ENCODE measurements at regions not wholly inside any gene's neighbourhood (a gene's known extent, or its start where the extent isn't known, plus 50 kb on each side); places are given as distances from the start of the nearest gene placed in this dataset.

GRCh38 chr18:39113790-39114189, 1548.2 kb upstream of the CELF4 start:
- no peak for DNase-seq

- DNase-seq: no peak
Measured at GRCh38 chr18:39105104-39105503, 1539.5 kb upstream of the CELF4 start.

- no peak for DNase-seq
Measured at GRCh38 chr18:39072970-39073369, 1507.4 kb upstream of the CELF4 start.

DNA sequence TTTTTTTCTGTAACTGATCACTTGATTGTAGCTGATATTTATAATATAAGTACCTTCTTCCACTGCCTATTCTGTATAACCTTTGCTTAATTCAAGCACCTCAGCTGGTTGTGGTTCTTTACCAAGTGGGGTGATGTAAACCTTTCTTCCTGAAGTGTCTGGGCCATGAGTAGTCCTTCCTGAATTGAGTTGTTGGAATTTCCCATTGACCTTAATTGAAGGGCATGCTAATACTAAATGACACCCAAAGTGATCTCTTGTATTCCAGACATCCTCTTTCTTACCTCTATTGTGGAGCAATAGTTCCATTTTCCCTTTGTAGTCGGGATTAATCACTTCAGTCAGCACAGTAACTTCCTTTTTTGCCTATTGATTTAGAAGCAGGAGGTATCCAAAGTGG, 1496.8 kb upstream of the CELF4 start:
- no peak for DNase-seq

DNA sequence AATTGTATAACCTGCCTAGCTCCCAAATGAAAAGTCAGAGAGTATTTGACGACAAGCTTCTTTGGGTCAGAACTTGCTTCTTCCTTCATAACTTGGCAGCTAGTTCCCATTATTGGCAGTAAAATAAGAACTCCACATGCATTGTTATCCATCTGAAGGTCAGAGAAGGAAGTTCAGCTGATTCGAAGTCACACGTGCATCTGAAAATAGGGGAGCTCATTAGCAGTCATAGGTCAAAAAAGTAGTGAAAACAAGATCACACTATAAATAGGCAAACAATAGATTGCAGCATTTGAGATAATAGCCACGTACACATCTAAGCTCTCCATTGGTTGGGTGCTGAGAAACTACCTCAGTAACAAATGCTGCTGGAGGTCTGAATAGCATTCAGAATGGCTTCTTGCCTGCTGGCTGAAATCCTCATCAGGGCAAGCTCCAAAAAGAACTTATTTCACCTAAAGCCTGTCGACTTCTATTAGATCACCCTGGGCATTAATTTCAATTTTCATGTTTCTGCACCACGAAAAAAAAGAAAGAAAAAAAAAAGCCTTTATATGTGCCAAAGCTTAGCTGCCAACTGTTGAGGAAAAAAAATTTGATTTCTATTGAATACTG, 1492.9 kb upstream of the CELF4 start:
- no peak for DNase-seq

DNA sequence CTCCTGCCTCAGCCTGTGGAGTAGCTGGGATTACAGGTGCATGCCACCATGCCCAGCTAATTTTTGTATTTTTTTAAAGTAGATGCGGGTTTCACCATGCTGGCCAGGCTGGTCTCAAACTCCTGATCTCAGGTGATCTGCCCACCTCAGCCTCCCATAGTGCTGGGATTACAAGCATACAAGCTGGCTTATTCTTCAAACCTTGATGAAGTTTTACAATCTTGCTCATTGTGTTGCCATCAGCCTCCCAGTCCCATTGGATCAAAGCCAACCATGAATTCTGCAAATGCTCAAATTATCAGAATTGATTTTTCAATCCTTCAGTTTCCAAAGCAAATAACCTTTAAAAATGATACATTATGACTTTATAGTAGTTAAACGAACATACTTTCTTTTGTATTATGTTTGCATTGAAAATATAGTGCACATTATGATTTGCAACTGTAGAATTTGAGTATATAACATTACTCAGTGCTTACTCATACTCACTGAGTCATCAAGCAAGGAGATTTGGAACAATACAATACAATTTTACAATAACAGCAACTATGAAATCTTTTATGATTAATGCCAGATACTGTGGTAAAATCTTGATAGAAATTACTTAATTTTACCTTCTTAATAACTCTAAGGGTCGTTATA, 1491.9 kb upstream of the CELF4 start:
- peak; percentile 31 for DNase-seq

GRCh38 chr18:39053571-39053970, 1488.0 kb upstream of the CELF4 start:
- DNase-seq: no peak

DNA sequence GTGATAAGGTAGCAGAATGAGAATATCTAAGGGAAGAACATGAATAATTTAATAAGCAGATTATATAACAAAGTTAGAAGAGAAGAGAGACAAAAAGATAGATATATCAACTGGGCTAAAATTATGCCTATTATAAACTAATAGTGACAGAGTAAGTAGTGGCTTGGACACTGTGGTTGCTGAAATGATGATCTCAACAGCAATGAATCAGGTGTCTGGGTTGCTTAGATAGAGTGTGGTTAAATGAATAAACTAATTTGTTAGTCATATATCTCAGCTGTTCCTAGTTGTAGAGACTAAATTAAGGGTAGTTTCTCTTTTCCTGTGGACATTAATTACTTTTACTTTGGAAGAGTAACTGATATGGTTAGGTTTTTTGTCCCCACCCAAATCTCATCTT, 1485.4 kb upstream of the CELF4 start:
- no peak for DNase-seq

DNA sequence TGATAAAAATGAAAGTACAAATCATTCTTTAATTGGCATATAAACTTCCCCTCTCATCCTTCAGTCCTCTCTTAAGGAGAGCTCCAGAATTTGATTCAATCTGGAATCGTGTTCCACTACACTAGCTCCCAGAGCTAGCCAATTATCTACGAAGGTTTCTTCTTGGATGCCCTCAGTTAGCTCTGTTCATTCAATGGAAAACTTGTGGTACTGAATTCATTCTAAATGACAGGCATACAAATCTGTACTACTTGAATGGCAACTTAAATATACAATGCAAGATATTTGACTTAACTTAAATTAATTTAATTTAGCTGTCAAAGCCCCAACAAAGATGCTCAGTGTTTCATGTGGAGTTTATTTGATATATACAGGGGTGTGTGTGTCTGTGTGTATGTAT, 1474.2 kb upstream of the CELF4 start:
- no peak for DNase-seq

DNA sequence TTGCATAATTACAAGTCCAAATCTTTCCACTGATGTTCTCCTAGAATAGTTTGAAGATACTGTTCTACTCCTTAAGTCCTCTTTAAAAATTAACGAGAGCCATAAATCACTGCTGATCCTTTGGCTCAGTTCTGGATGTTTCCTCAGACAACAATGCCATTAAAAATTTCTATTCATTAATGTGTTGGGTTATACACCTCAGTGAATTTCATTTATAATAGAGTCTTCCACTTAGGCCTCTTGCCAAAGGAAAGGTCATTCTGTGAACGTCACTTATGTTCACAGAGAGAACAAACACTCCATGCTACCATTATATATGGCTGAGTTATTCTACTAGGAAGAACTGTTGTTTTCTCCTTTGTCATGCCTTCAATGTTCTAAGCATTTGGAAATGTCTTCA, 1472.3 kb upstream of the CELF4 start:
- no peak for DNase-seq

DNA sequence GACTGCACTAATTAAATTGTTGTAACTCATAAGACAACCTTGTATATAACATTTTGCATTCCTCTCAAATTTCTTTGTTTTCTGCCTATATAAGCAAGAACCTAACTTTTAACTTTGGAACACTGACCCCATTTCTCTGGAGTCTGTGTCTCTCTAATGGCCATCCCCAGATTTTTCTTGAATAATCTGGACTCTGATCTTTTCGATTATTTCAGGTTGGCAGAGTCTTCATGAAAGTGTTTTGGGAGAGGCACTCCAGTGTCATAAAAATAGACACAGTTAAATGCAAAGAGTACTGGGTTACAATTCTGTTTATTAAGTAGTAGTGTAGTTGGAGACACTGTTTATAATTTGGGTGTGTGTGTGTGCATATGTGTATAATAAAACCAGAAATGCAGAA, 1467.7 kb upstream of the CELF4 start:
- no peak for DNase-seq

- no peak for DNase-seq
Measured at GRCh38 chr18:39031647-39032046, 1466.0 kb upstream of the CELF4 start.

GRCh38 chr18:39030124-39030655, 1464.6 kb upstream of the CELF4 start:
- no peak for DNase-seq

DNA sequence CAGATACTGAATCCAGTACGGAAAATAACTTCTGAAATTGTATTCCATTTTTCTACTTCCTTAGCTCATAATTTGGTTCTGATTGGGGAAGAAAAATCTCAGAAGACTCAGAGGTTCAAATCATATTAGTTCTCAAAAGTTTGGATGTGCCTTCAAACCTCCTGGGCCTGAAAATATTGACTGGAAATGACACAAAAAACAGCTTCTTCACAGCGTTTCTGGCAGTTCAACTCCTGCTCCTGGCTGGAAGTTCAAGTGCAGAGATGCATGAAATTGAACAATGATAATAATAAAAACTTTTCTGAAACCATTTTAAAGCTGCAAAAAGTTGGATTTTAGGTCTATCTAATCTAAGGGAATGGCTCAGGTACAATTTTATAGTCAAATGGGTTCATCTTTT, 1459.9 kb upstream of the CELF4 start:
- no peak for DNase-seq

DNA sequence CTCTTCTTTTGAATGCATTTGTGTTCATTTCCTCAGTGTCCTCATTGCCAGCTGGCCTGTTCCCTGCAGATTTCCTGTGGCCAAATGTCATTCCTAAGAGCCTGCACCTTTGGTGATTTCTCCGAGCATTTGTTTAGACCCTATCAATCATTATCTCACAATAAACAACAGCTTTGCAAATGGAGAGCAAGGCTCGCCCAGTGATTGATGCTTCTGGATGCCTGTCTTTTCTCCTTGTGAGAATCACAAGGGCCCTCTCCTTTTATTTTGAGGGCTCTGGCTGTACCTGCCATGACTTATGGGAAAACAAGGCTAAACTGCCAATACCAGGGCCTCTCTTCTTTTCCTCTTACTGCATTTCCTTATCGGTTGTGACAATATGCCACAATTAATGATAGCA, 1454.4 kb upstream of the CELF4 start:
- no peak for DNase-seq

GRCh38 chr18:39007031-39007902, 1441.7 kb upstream of the CELF4 start:
- no peak for DNase-seq

DNA sequence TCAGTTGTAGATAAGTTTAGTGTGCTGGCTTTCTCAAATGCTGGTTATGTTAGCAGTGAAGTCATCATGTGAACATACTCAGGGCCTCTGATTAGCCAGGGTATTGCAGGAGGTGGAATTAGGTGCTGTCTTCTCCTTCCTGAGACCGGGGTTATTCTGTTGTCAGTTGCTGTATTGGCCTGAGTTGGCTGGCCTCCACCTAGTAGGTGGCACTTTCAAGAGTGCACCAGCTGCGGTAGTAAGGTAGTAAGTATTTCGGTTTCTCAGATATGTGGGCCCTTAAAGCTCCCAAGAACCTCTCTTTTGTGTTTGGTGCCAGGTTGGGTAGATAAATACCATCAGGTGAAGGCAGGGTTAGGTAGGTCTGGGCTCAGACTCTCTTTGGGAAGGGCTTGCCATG, 1430.5 kb upstream of the CELF4 start:
- no peak for DNase-seq

GRCh38 chr18:38993342-38993741, 1427.7 kb upstream of the CELF4 start:
- no peak for DNase-seq

DNA sequence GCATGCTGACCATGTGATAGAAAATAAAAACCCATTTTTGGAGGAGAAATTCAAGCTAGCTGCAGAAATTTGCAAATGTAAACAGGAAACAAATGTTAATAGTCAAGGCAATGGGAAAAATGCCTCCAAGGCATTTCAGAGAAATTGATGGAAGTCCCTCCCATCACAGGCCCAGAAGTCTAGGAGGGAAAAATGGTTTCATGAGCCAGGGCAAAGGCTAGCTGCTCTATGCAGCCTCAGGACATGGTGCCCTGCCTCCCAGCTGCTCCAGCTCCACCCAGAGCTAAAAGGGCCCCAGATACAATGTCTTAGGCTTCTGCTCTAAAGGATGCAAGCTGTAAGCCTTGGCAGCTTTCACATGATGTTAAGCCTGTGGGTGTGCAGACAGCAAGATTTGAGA, 1419.4 kb upstream of the CELF4 start:
- no peak for DNase-seq

DNA sequence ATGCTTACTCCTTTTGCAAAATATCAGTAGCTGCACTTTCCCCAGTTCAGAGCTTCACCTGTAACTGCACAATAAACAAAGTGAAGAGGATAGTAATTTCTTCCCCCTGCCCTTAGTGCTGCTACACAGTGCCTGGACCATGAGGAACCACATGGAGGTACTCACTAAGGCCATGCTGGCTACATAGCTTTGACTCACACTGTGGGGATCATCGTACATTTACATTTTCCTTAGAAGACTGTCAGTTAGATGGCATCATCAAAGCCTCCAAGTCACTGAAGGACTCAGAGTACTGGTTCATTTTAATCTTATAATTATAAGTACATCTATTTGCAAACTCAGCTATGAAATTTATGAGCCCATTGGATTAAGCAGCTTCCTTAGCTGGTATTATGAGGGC, 1416.5 kb upstream of the CELF4 start:
- DNase-seq: no peak

DNA sequence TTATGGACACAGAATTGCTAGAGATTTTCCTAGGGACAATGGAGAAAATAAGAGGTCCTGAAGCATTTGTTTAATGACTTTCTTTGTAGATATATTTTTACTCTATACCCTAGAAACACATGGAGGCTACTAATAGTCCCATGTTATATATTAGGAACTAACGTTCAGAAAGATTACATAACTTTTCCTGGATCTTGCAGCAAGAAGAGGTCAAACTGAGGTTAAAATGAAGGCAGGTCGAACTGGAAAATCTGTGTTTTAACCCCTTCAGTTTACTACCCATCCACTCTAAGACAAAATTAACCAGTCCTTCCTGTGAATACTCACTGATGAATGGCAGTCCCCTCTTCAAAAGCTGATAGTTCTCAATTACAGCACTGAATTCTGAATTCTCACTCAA, 1415.8 kb upstream of the CELF4 start:
- no peak for DNase-seq

DNA sequence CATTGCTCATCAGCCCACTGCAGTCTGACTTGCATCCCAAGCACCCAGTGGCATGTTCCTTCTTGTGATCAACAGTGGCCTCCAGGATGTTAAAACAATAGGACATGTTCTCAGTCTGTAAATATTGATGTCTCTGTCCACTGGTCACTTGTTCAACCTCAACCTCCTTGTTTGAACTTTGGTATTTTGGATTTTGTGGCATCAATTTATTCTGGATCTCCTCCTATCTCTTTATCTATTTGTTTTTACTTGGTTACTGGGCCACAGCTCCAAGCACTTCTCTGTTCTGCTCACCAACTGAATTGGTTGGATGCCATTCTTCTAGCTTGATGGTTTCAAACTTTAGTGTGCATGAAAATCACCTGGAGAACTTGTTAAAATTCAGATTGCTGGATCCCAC, 1414.8 kb upstream of the CELF4 start:
- DNase-seq: no peak

DNA sequence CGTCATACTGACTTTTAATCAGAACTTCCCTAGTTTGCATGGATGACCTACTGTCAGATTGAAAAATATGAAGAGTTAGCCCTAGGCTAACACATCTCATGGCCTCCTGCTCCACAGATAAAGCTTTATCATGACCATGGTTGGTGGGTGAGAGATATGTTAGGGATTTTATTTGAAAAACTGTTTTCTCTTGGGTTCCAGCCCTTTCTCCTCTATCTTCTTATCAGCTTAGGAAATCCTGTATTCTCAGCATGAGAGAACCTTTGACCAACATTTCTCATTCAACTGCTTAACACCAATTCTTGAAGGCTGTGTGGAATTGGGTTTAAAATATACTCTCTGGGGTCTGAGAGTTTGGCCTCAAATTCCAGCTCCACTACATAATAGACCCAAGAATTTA, 1407.0 kb upstream of the CELF4 start:
- no peak for DNase-seq

DNA sequence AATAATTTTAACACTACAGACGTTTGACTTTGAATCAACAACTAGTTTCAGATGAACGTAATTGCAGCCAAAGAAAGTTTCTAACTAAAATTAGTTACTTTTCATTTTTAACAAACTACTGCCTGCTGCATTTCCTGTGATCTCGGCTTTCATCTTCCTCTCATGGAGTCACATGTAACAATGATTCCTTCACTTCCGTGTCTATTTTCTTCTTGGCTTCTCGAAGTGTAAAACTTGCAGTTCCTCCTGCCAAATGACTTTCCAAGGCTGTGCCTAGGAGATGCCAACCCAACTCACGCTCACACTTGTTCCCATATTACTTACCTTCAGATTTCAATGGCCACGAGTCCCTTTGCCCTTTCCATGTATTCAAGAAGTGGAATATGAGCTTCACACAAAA, 1406.3 kb upstream of the CELF4 start:
- no peak for DNase-seq

Measured in fibroblast of skin of right quadriceps (primary cell).